ENCODE measurements at regions not wholly inside any gene's neighbourhood (a gene's known extent, or its start where the extent isn't known, plus 50 kb on each side); places are given as distances from the start of the nearest gene placed in this dataset.

DNA sequence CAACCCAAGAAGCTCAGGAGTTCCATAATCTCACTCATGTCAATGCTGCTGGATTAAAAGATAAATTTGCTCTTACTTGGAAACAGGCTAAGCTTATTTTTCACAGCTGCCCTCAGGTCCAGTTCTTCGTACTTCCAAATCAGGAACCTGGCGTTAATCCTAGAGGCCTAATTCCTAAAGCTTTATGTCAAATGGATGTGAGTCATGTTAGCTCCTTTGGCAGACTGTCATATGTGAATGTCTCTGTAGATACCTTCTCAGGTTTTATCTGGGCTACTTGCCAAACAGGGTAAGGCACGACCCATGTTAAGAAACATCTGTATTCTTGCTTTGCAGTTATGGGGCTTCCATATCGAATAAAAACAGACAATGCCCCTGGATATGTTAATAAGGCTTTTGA is 504.6 kb downstream of the ALG10 start:
- no peak for DNase-seq

DNA sequence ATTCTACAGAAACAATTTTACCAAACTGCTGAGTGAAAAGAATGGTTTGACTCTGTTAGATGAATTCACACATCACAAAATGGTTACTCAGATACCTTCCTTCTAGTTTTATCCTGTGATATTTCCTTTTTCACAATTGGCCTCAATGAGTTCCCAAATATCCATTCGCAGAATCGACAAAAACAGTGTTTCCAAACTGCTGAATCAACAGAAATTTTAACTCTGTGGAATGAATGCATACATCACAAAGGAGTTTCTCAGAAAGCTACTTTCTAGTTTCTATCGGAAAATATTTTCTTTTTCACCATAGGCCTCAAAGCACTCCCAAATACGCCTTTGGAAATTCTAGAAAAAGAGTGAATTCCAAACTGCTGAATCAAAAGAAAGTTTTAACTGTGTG is 525.0 kb downstream of the ALG10 start:
- no peak for DNase-seq

DNA sequence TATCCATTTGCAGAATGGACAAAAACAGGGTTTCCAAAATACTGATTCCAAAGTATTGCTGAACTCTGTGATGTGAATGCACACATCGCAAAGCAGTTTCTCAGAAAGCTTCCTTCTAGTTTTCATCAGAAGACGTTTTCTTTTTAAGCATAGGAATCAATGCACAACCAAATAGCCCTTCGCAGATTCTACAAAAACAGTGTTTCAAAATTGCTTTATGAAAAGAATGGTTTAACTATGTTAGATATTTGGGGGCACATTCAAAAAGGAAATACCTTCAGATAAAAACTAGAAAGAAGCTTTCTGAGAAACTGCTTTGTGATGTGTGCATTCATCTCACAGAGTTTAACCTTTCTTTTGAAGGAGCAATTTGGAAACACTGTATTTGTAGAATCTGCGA is 569.7 kb downstream of the ALG10 start:
- DNase-seq = no peak

DNA sequence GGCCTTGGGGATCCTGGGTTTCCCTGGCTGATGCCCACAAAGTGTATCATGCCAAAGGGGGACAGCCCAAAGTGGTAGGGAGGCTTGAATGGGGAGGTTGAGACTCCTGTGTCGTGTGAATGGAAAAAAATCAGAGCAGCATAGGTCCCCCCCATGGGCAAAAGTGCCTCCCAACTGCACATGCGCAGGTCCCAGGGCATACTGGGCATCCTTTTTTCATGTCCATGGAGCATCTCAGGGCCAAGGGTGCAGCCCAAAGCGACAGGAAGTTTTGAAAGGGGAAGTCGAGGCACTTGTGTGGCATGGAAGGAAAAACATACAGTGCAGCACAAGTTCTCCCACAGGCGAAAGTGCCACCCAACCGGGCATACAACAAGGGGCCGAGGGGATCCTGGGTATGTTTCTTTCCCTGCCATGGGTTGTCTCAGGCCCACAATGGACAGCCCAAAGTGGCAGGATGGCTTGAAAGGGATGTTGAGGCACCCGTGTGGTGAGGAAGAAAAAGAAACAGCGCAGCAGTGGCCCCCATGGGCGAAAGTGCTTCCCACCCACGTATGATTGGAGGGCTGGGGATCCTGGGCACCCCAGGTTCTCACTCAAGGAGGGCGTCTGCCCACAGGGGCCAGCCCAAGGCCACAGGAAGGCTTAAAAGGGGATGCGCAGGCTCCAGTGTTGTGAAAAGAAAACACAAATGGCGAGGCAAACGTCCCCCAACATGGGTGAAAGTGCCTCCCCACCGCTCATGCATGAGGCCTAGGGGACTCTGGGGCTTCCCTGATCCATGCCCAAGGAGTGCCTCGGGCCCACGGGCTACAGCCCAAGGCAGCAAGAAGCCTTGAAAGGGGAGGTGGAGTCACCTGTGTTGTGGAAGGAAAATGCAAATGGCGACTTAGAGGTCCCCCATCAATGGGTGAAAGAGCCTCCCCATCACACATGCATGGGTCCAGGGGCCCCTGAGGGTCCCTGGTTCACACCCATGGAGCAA is 573.7 kb downstream of the ALG10 start:
- DNase-seq = no peak

DNA sequence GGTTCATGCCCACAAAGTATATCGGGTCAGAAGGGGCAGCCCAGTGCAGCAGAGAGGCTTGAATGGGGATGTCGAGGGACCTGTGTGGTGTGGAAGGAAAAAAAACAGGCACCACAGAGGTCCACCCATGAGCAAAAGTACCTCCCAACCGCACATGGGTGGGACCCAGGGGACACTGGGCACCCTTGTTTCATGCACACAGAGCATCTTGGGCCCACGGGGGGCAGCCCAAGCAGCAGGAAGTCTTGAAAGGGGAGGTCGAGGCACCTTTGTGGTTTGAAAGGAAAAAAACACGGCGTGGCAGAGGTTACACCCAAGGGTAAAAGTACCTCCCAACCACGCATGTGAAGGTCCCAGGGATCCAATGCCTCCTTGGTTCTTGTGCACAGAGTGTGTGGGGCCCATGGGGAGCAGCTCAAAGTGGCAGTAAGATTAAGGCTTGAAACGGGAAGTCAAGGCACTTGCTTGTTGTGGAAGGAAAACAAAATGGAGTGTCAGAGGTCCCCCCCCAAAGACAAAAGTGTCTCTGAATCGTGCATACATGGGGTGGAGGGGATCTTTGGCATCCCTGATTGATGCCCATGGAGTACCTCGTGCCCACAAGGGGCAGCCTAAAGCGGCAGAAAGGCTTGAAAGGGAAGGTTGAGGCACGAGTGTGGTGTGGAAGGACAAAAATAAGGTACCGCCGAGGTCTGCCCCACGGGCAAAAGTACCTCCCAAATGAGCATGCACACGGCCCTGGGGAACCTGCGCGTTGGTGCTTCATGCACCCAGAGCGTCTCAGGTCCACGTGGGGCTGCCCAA is 575.5 kb downstream of the ALG10 start:
- DNase-seq = no peak

DNA sequence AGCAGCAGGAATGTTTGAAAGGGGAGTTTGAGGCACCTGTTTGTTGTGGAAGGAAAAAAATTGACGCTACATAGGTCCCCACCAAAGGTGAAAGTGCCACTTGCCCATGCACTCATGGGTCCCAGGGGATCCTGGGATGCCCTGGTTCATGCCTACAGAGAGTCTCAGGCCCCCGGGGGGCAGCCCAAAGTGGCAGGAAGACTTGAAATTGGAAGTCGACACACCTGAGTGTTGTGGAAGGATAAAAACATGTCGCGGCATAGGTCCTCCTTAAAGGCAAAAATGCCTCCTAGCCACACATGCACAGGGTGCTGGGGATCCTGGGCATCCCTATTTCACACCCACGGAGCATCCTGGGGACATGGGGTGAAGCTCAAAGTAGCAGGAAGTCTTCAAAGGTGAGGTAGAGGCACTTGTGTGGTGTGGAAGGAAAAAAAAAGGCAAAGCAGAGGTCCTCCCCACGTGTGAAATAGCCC is 576.1 kb downstream of the ALG10 start:
- no peak for DNase-seq

DNA sequence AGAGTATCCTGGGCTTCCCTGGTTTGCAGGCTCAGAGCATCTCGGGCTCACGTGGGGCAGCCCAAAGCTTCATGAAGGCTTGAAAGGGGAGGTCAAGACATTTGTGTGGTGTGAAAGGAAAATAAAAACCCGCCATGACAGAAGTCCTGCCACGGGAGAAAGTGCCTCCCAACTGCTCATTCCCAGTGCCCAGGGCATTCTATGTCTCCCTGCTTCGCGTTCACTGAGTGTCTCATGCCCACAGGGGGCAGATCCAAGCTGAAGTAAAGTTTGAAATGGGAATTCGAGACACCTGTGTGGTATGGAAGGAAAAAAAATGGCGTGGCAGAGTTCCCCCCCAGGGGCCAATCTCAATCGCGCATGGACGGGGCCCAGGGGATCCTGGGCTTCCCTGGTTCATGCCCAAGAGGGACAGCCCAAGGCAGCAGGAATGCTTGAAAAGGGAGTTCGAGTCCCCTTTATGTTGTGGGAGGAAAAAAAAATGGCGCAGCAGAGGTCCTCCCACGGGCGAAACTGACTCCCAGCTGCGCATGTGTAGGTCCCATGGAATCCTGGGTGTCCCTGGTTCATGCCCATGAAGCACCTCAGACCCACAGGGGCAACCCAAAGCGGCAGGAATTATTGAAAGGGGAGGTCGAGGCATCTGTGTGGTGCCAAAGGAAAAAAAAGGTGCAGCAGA is 576.7 kb downstream of the ALG10 start:
- no peak for DNase-seq

DNA sequence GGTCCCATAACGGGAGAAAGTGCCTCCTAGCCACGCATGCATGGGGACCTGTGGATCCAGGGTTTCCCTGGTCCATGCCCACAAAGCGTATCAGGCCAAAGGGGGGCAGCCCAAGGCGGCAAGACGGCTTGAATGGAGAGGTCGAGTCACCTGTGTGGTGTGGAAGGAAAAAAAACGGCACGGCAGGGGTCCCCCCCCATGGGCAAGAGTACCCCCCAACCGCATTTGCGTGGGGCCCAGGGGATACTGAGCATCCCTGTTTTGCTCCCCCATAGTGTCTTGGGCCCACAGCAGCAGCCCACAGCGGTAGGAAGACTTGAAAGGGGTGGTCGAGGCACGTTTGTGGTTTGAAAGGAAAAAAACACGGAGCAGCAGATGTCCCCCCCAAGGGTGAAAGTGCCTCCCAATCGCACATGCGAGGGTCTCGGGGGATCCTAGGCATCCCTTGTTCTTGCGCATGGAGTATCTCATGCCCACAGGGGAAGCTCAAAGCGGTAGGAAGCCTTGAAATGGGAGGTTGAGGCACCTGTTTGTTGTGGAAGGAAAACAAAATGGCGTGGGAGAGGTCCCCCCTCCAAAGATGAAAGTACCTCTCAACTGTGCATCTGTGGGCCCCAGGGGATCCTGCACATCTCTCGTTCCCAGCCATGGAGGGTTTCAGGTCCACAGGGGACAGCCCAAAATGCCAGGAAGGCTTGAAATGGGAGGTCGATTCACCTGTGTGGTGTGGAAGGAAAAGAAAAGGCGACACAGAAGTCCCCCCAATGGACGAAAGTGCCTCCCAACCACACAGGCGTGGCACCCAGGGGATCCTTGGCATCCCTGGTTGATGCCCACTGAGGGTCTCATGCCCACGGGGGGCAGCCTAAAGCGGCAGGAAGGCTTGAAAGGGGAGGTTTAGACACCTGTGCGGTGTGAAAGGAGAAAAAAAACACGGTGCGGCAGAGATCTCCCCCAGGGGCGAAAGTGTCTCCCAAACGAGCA is 577.5 kb downstream of the ALG10 start:
- no peak for DNase-seq

DNA sequence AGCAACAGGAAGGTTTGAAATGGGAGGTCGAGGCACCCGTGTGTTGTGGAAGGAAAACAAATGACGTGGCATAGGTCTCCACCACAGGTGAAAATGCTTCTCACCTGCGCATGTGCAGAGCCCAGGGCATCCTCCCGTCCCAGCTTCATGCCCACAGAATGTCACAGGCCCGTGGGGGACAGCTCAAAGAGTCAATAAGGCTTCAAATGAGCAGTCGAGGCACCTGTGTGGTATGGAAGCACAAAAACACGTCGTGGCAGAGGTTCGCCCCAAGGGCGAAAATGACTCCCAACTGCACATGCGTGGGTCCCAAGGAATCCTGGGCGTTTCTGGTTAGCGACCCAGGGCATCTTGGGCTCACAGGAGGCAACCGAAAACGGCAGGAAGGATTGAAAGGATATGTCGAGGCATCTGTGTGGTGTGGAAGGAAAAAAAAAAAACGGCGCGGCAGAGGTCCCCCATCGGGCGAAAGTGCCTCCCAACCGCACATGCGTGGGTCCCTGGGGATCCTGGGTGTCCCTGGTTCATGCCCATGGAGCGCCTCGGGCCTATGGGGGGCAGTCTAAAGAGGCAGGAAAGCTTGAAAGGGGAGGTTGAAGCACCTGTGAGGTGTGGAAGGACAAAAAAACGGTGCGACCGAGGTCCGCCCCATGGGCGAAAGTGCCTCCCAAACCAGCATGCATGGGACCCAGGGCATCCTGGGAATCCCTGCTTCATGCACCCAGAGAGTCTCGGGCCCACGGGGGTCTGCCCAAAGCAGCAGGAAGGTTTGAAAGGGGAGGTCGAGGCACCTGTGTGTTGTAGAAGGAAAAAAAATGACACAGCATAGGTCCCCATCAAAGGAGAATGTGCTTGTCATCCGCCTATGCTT is 578.5 kb downstream of the ALG10 start:
- DNase-seq = no peak

DNA sequence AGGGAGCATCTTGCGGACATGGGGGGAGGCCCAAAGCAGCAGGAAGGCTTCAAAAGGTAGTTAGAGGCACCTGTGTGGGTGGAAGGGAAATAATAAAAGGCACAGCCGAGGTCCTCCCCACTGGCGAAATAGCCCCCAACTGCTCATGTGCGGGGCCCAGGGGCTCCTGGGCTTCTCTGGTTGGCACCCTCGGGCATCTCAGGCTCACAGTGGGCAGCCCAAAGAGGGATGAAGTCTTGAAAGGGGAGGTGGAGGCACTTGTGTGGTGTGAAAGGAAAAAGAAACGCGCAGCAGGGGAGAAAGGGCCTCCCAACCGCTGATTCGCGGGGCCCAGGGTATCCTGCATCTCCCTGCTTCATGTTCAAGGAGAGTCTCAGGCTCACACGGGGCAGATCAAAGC is 579.4 kb downstream of the ALG10 start:
- no peak for DNase-seq

DNA sequence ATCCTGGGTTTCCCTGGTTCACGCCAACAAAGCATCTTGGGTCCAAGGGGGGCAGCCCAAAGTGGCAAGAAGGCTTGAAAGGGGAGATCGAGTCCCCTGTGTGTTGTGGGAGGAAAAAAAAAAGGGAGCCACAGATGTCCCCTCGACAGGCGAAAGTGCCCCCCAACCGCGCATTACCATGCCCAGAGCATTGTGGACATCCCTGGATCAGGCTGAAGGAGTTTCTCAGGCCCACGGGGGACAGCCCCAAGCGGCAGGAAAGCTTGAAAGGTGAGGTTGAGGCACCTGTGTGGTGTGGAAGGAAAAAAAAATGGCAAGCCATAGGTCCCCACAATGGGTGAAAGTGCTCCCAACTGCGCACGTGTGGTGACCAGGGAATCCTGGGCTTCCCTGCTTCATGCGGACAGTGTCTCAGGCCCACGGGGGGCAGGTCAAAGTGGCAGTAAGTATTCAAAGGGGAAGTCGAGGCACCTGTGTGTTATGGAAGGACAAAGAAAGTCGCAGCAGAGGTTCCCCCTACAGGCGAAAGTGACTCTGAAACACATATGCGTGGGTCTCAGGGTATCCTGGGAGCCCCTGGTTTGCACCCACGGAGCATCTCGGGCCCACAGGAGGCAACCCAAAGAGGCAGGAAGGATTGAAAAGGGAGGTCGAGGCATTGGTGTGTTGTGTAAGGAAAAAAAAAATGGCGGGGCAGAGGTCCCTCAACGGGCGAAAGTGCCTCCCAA is 580.1 kb downstream of the ALG10 start:
- no peak for DNase-seq

DNA sequence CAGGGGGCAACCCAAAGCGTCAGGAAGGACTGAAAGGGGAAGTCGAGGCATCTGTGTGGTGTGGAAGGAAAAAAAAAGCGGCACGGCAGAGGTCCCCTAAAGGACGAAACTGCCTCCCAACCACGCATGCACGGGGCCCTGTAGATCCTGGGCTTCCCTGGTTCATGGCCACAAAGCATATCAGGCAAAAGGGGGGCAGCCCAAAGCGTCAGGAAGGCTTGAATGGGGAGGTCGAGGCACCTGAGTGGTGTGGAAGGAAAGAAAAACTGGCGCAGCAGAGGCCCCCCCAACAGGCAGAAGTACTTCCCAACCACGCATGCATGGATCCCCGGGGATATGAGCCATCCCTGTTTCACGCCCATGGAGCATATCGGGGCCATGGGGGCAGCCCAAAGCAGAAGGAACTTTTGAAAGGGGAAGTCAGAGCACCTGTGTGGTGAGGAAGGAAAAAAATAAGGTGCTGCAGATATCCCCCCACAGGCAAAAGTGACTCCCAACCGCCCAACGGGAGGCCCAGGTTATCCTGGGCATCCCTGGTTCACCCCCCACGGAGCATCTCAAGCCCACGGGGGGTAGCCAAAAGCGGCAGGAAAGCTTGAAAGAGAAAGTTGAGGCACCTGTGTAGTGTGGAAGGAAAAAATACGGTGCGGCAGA is 581.2 kb downstream of the ALG10 start:
- DNase-seq = no peak

DNA sequence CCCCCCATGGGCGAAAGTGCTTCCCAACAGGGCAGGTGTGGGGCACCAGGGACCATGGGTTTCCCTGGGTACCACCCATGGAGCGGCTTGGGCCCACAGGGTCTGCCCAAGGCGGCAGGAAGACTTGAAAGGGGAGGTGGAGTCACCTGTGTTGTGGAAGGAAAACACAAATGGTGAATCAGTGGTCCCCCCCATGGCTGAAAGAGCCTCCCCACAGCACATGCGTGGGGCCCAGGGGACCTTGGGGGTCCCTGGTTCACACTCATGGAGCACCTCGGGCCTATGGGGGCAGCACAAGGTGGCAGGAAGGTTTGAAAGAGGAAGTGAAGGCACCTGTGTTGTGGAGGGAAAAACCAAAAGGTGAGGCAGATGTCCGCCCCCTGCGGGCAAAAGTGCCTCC is 581.9 kb downstream of the ALG10 start:
- DNase-seq = no peak

DNA sequence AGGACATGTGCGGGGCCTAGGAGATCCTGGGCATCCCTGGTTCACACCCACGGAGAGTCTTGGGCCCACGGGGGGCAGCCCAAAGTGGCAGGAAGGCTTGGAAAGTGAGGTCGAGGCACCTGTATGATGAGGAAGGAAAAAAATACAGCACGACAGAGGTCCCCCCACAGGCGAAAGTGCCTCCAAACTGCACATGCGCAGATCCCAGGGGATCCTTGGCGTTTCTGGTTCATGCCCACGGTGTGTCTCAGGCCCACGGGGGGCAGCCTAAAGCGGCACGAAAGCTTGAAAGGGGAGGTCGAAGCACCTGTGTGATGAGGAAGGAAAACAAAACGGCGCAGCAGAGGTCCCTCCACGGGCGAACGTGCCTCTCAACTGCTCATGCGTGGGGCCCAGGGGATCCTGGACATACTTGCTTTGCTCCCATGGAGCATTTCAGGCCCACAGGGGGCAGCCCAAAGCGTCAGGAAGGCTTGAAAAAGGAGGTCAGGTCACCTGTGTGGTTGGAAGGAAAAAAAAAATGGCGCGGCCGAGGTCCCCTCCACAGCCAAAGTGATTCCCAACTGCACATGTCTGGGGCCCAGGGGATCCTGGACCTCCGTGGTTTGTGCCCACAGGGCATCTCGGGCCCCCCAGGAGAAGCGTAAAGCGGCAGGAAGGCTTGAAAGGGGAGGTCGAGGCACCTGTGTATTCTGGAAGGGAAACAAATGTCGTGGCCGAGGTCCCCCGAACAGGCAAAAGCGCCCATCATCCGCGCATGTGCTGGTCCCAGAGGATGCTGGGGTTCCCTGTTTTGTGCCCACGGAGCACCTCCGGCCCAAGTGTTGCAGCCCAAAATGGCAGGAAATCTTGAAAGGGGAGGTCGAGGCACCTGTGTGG is 582.6 kb downstream of the ALG10 start:
- DNase-seq = no peak

DNA sequence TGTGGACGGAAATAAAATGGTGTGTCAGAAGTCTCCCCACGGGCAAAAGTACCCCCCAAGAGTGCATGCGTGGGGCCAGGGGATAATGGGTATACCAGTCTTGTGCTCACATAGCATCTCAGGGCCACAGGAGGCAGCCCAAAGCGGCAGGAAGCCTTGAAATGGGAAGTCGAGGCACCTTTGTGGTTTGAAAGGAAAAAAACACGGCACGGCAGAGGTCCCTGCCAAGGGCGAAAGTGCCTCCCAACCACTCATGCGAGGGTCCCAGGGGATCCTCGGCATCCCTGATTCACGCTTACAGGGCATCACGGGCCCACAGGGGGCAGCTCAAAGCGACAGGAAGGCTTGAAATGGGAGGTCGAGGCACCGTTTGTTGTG is 583.2 kb downstream of the ALG10 start:
- no peak for DNase-seq

DNA sequence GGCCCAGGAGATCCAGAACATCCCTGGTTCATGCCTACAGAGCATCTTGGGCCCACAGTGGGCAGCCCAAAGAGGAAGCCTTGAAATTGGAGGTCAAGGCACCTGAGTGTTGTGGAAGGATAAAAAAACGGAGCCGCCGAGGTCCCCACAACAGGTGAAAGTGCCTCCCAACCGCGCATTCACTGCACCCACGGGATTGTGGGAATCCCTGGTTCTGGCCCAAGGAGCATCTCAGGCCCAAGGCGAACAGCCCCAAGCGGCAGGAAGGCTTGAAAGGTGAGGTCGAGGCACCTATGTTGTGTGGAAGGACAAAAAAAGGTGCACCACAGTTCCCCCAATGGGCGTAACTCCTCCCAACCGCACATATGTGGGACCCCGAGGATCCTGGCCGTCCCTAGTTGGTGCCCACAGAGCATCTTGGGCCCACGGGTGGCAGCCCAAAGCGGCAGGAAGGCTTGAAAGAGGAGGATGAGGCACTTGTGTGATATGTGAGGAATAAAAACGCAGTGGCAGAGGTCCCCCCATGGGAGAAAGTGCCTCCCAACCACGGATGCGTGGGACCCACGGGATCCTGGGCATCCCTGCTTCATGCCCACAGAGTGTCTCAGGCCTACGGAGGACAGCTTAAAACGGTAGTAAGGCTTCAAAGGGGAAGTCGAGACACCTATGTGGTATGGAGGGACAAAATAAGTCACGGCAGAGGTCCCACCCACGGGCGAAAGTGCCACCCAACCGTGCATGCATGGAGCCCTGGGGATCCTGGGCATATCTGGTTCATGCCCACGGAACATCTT is 583.9 kb downstream of the ALG10 start:
- no peak for DNase-seq

DNA sequence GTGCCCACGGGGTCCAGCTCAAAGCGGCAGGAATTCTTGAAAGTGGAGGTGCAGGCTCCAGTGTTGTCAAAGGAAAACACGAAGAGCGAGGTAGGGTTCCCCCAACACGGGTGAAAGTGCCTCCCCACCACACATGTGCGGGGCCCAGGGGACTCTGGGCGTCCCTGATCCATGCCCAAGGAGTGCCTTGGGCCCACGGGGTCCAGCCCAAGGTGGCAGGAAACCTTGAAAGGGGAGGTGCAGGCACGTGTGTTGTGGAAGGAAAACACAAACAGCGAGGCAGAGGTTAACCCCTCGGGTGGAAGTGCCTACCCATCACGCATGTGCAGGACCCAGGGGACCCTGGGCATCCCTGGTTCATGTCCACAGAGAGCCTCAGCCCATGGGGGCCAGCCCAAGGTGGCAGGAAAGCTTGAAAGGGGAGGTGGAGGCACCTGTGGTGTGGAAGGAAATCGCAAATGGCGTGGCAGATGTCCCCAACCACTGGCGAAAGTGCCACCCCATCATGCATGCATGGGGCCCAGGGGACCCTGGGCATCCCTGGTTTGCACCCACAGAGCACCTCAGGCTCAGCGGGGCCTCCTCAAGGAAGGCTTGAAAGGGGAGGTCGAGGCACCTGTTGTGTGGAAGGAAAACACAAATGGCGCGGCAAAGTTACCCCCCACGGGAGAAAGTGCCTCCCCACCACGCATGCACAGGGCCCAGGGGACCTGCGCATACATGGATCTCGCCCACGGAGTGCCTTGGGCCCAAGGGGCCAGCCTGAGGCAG is 584.6 kb downstream of the ALG10 start:
- no peak for DNase-seq

All from NCI-H345 (cell line).